ENCODE measurements at regions not wholly inside any gene's neighbourhood (a gene's known extent, or its start where the extent isn't known, plus 50 kb on each side); places are given as distances from the start of the nearest gene placed in this dataset.

DNA sequence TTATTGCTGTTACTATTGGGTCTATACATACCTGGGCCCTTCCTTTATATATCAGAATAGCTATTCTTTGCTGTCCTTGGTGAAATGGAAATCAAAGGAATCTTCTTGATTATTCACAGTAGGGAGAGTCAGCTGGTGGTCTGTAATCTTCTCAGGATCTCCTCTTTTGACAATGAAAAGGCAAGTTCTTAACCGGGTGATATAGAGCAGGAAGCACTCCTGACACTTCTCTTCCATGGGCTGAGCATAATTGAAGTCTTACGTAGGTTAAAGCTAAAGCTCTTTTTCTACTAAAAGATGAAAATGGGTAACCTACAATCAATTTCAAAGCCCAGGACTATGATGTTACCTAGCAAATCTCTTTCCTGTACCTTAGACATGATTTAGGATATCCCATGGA lies 274.9 kb upstream of the LCORL start:
- no peak for TF ChIP-seq MYC (IDR thresholded peaks at IDR 0.05; ENCODE audit: low read depth, low read length)
- TF ChIP-seq, protein P1, sequence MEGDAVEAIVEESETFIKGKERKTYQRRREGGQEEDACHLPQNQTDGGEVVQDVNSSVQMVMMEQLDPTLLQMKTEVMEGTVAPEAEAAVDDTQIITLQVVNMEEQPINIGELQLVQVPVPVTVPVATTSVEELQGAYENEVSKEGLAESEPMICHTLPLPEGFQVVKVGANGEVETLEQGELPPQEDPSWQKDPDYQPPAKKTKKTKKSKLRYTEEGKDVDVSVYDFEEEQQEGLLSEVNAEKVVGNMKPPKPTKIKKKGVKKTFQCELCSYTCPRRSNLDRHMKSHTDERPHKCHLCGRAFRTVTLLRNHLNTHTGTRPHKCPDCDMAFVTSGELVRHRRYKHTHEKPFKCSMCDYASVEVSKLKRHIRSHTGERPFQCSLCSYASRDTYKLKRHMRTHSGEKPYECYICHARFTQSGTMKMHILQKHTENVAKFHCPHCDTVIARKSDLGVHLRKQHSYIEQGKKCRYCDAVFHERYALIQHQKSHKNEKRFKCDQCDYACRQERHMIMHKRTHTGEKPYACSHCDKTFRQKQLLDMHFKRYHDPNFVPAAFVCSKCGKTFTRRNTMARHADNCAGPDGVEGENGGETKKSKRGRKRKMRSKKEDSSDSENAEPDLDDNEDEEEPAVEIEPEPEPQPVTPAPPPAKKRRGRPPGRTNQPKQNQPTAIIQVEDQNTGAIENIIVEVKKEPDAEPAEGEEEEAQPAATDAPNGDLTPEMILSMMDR (IDR thresholded peaks at IDR 0.05; ENCODE audit: extremely low read depth in 1 of 2, insufficient read depth in 1 of 2, low read depth in 1 of 2, low read length in 2 of 2), result no peak
- TF ChIP-seq POLR2A (IDR thresholded peaks at IDR 0.05; ENCODE audit: low read depth, low read length), result no peak

Measured in endothelial cell of umbilical vein (primary cell).